Left lung (tissue), 4 donors: ENCODE measurements at regions not wholly inside any gene's neighbourhood (a gene's known extent, or its start where the extent isn't known, plus 50 kb on each side); places are given as distances from the start of the nearest gene placed in this dataset.

Experiments
- ATAC-seq: fragments of 200-7000 bp; cut with Tn5 transposase; one replicate; pipeline ENCODE4 v1.9.1; 2020; ENCODE audit warnings: moderate library complexity
- DNase-seq, 4 donors: peaks; one replicate each; pipeline ENCODE4 v3.0.0-alpha.2; 2013 to 2020
- H3K27ac ChIP-seq, 2 donors: fragments of 200-600 bp; sonication (generic) in 1 of 2; one replicate each; pipeline versions ENCODE4 v1.5.0 to v1.8.0; 2020 to 2021
- H3K27me3 ChIP-seq, 2 donors: fragments of 200-600 bp; sonication (generic) in 1 of 2; one replicate each; pipeline versions ENCODE4 v1.5.0 to v1.8.0; 2020 to 2021
- H3K36me3 ChIP-seq, 2 donors: fragments of 200-600 bp; sonication (generic) in 1 of 2; one replicate each; pipeline versions ENCODE4 v1.5.0 to v1.8.0; 2020 to 2021
- H3K4me1 ChIP-seq, 2 donors: fragments of 200-600 bp; one replicate each; pipeline ENCODE4 v1.8.0; 2021
- H3K4me3 ChIP-seq, 2 donors: fragments of 200-600 bp; sonication (generic) in 1 of 2; one replicate each; pipeline versions ENCODE4 v1.5.0 to v1.8.0; 2020 to 2021; ENCODE audit warnings: mild to moderate bottlenecking in 1 of 2
- H3K9me3 ChIP-seq, 2 donors: fragments of 200-600 bp; sonication (generic) in 1 of 2; one replicate each; pipeline versions ENCODE4 v1.5.0 to v1.8.0; 2020 to 2021
- intact Hi-C, 2 donors: fragments of 100-400 bp; cut with DNase I; formaldehyde crosslinking; loops; one replicate each; pipeline versions ENCODE4 v1.11.2 to v1.14.2; 2022
- TF ChIP-seq, protein P1 (sequence below), 2 donors: fragments of 200-600 bp; sonication (generic) in 1 of 2; IDR thresholded peaks; one replicate each; pipeline versions ENCODE4 v1.5.0 to v1.8.0; 2021; ENCODE audit warnings: antibody characterized with exemption in 2 of 2
- donor health status: DM: no; HTN: yes; CAD: no.
- donor health status: DM: no; HTN: no; CAD: no.

- TF ChIP-seq, protein P1, sequence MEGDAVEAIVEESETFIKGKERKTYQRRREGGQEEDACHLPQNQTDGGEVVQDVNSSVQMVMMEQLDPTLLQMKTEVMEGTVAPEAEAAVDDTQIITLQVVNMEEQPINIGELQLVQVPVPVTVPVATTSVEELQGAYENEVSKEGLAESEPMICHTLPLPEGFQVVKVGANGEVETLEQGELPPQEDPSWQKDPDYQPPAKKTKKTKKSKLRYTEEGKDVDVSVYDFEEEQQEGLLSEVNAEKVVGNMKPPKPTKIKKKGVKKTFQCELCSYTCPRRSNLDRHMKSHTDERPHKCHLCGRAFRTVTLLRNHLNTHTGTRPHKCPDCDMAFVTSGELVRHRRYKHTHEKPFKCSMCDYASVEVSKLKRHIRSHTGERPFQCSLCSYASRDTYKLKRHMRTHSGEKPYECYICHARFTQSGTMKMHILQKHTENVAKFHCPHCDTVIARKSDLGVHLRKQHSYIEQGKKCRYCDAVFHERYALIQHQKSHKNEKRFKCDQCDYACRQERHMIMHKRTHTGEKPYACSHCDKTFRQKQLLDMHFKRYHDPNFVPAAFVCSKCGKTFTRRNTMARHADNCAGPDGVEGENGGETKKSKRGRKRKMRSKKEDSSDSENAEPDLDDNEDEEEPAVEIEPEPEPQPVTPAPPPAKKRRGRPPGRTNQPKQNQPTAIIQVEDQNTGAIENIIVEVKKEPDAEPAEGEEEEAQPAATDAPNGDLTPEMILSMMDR (IDR thresholded peaks at IDR 0.05): no peak
- H3K9me3 ChIP-seq: peaks cover 0 to 10% of the 10 kb centered on the region in 2 donors
- no peak for ATAC-seq
- intact Hi-C loops: no loop called here
- no peak for DNase-seq
- H3K27ac ChIP-seq: no peak overlapping the region
- H3K36me3 ChIP-seq: no peaks in the 10 kb centered on the region
- H3K4me3 ChIP-seq: no peak overlapping the region
- H3K27me3 ChIP-seq: no peaks in the 10 kb centered on the region
- no peaks in the 10 kb centered on the region for H3K4me1 ChIP-seq
These were observed 408.3 kb upstream of the CLINT1 start for GRCh38 chr5:158267228-158267627.

DNA sequence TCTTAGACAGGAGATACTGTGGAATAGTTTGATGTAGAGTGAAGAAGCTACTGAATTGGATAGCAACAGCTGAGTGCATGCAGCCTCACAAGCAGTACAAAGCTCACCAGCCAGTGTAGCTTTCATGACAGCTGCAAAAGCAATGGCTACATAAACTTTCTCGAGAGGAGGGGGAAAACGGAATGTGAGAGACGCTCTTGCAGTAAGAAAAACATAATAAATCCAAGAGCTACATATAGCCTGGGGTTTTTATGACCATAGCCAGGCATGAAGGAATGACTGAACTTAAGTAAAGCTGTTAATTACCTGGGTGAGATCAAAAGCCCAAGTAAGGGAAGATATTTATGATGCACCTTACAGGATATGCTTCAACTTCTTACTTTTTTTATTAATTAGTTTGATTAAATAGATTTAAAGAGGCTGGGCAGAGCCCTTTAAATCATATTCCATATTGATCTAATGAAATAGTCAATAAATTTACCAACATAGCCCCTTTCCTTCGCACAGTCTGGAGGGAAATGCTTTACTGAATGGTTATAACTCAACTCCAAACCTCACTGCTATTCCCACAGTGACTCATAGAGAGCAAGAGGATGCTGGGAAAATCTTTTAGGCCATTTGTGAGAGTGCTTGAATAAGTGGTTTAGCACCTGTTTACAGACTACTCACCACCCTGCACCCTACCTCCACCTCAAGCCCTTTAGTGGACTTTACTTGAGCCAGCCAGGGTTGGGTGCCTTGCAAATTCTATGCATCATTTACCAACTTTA, 407.2 kb upstream of the CLINT1 start:
- no peak for ATAC-seq
- H3K27ac ChIP-seq: no peak overlapping the region
- peaks cover 0 to 10% of the 10 kb centered on the region in 2 donors for H3K9me3 ChIP-seq
- H3K4me1 ChIP-seq: no peaks in the 10 kb centered on the region
- H3K4me3 ChIP-seq: no peak overlapping the region
- H3K27me3 ChIP-seq: no peaks in the 10 kb centered on the region
- intact Hi-C loops: no loop called here
- no peak for DNase-seq
- no peaks in the 10 kb centered on the region for H3K36me3 ChIP-seq
- TF ChIP-seq, protein P1 (IDR thresholded peaks at IDR 0.05): no peak

- DNase-seq (no peak), ATAC-seq (no peak)
- Histone ChIP-seq H3K4me3 (no peak overlapping the region), H3K4me1 (no peaks in the 10 kb centered on the region), H3K27ac (no peak overlapping the region), H3K27me3 (no peaks in the 10 kb centered on the region), H3K36me3 (no peaks in the 10 kb centered on the region), H3K9me3 (peaks cover 0 to 10% of the 10 kb centered on the region in 2 donors)
- intact Hi-C loops: no loop called here
- TF ChIP-seq, protein P1 (IDR thresholded peaks at IDR 0.05): no peak
These were observed 406.4 kb upstream of the CLINT1 start for GRCh38 chr5:158265346-158265745.

DNA sequence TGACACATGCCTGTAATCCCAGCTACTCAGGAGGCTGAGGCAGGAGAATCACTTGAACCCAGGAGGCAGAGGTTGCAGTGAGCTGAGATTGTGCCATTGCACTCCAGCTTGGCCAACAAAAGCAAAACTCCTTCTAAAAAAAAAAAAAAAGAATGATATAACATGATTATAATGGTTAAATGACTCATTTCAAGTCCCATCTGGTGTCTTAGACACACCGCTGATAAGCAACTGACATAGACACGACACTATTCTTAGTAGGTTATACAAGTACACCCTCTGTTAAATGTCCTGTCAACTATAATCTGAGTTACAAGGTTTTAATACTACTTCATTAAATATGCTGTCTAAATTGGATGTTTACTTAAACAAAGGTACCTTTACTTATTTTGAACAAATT, 405.3 kb upstream of the CLINT1 start:
- peaks cover 0 to 10% of the 10 kb centered on the region in 2 donors for H3K9me3 ChIP-seq
- H3K27me3 ChIP-seq: no peaks in the 10 kb centered on the region
- no peak overlapping the region for H3K4me3 ChIP-seq
- DNase-seq: no peak
- ATAC-seq: no peak
- intact Hi-C loops: no loop called here
- no peaks in the 10 kb centered on the region for H3K36me3 ChIP-seq
- no peak overlapping the region for H3K27ac ChIP-seq
- TF ChIP-seq, protein P1 (IDR thresholded peaks at IDR 0.05): no peak
- H3K4me1 ChIP-seq: no peaks in the 10 kb centered on the region

GRCh38 chr5:158261674-158262367, 402.9 kb upstream of the CLINT1 start:
- DNase-seq: no peak
- Histone ChIP-seq H3K27me3 (no peaks in the 10 kb centered on the region), H3K36me3 (no peaks in the 10 kb centered on the region), H3K4me1 (no peaks in the 10 kb centered on the region), H3K9me3 (no peaks in the 10 kb centered on the region), H3K4me3 (no peak overlapping the region), H3K27ac (no peak overlapping the region)
- intact Hi-C loops: no loop called here
- TF ChIP-seq, protein P1 (IDR thresholded peaks at IDR 0.05): no peak
- peak; percentile 53 for ATAC-seq
